Right renal pelvis (tissue), 4 donors: ENCODE measurements at regions not wholly inside any gene's neighbourhood (a gene's known extent, or its start where the extent isn't known, plus 50 kb on each side); places are given as distances from the start of the nearest gene placed in this dataset.
A peak's percentile ranks its signal among the peaks of the same experiment; 100 is the strongest.
"Not testable (repeated sequence)": the region's sequence is repeated elsewhere in the genome, so short reads cannot be mapped to it uniquely, and the experiment has no call there.

ENCODE experiments used
- DNase-seq, 4 donors: peaks; one replicate each; pipeline ENCODE4 v3.0.0-alpha.2; 2013; ENCODE audit warnings: low read depth in 4 of 4, low spot score in 3 of 4, missing footprints in 1 of 4

DNA sequence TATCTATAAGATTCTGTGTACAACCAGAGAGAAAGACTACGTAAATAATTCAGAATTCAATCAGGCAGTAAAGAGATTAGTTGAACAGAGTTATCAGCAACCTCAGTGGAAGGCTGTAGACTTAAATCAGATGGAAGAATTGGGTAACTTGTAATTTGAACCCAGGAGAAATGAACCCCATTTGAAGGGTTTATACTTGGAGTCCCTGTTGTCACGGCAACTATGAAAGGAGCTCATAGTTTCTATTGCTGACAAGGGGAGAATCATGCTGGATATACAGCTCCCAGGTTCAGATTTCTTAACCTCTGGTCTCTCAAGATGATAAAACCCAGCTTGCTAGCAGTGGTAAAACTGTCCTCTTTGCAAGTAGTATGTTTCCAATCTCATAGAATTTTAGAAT lies 54.4 kb upstream of the BMP4 start:
- DNase-seq, result peak; percentile 22 to 47 (median 26)

DNA sequence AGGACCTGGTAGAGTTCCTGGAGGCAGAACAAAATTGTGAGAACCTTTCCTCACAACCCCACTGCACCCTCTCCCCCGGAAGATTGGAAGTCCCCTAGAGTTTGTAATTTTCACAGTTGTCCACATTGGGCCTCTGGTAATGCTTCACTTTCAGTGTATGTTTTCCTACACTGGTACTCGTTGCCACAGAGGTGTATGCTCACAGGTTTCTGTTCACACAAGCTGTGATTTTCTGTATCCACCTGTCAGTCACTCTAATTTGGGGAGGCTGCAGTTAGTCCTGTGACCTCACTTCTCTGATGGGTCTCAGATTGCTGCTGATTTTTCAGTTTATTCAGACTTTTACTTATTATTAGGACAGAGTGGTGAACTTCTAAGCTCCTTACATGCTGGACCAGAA lies 66.4 kb upstream of the BMP4 start:
- no peak for DNase-seq

DNA sequence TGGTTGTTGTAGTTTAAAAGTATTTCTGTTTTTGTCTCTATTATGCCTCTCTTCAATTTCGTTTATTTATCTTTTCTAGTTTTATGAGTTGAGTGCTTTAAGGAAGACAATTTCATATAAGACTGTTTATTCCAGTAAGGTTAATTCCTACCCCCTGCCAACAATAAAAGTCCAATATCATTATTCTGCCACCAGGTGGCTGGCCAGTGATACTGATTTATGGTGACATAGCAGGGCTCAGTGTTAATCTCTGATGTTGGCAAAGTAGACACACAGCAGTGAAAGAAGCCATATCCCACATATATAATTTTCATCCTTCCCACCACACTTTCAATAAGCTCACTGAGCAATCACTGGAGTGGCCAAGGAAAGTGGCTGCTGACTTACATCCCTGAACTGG lies 69.0 kb upstream of the BMP4 start:
- no peak for DNase-seq

GRCh38 chr14:54026671-54027070 lies 70.0 kb upstream of the BMP4 start:
- DNase-seq, result no peak

DNA sequence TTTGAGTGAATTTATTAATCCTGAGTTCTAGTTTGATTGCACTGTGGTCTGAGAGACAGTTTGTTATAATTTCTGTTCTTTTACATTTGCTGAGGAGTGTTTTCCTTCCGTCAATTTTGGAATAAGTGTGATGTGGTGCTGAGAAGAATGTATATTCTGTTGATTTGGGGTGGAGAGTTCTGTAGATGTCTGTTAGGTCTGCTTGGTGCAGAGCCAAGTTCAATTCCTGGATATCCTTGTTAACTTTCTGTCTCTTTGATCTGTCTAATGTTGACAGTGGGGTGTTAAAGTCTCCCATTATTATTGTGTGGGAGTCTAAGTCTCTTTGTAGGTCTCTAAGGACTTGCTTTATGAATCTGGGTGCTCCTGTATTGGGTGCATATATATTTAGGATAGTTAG lies 74.4 kb upstream of the BMP4 start:
- DNase-seq, result not testable (repeated sequence)

GRCh38 chr14:54033285-54033684 lies 76.7 kb upstream of the BMP4 start:
- not testable (repeated sequence) for DNase-seq

GRCh38 chr14:54038724-54039123 lies 82.1 kb upstream of the BMP4 start:
- DNase-seq, result no peak

GRCh38 chr14:54039311-54039710 lies 82.7 kb upstream of the BMP4 start:
- DNase-seq, result no peak

GRCh38 chr14:54040846-54041245 lies 84.2 kb upstream of the BMP4 start:
- DNase-seq, result no peak

- no peak for DNase-seq
These were observed 89.6 kb upstream of the BMP4 start for GRCh38 chr14:54046250-54046649.

GRCh38 chr14:54047645-54048308 lies 91.2 kb upstream of the BMP4 start:
- DNase-seq, result no peak

GRCh38 chr14:54048311-54048710 lies 91.7 kb upstream of the BMP4 start:
- no peak for DNase-seq

- DNase-seq, result no peak
These were observed 92.1 kb upstream of the BMP4 start for GRCh38 chr14:54048736-54049135.

DNA sequence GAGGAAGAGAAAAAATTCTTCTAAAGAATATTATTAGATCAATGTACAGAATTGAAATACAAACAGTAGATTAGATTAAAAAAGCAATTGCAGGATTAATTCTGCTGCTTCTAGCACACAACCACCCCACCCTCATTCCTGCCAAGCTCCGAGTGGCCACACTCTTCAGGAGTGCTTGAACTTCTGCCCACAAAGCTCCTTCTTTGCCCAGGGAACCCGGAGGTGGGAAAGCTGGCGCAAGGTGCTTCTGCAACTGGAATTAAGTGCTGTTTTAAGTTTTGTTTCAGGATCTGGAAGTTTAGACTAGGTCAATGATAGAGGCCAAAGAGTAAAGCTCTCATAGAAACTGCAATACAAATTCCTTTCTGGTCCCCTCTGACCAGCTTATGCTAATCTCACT lies 94.1 kb upstream of the BMP4 start:
- no peak for DNase-seq

DNA sequence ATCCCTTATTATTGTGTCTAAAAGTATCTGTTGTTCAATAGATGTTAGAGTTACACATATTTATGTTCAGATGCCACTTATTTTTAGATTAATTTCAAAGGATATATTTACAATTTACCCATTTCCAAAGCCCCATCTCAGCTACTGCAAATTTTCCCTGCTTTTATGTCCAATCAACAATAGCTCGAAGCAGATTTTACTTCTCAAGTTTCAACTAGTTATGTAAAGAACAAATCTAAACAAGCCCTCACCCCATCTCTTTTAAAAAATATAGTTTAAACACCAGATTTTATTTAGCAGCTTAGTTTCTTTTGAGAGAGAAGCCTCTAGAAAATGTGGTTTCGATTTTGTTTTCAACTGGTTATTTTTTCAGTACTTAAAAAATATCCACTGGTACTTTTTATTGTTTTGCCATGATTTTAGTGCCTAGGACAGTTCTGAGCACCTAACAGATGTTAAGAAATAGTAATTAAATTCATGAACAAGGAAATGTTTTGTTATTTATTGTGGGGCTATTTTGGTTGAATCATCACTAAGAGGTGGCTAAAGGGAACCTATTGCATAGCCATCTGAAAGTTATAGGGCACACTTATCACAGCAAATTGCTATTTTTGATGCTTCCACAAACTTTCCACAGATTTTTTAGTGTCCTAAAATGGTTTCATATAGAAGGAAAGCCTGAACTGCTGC lies 96.2 kb upstream of the BMP4 start:
- no peak for DNase-seq

- no peak for DNase-seq
These were observed 96.7 kb upstream of the BMP4 start for GRCh38 chr14:54053386-54053745.

DNA sequence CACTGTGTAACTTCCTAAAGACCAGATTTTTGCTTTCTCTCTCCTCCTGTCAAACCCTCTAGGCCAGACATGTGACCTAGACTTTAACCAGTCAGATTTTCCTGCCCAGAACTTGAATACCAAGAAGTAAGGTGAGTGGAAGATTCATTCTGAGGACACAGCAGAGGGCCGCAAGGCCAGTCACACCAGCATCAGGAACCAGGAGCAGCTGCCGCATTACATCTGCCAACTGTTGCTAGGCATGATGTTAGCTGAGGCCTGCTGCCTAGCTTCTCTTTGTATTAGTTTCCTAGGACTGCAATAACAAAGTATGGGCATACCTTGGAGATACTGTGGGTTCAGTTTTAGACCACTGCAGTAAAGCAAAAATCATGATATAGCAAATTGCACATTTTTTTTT lies 101.9 kb upstream of the BMP4 start:
- DNase-seq, result no peak

- no peak for DNase-seq
These were observed 127.1 kb upstream of the BMP4 start for GRCh38 chr14:54083549-54084239.

DNA sequence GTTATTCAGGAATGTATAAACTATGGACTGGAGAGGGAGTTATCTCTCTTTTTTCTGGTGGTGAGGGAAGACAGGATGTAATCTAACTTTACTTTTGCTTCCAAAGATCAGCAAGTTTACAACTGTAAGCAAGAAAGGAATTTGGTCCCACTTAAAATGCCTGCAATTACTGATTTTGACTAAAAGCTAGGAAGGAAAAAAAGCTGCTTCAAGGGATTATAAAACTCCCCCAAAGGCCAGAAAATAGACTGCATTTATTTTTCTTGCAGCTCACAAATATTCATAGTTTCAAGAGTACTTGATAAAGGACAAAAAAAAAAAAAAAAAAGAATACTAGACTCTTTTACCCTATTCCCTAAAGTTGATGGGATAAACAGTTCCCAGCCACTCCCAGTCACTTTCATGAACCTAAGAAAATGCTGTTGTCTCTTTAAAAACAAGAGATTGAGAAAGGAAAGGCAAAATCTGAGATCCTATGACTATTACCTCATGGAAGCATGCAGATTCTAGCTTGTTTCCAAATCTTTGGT lies 128.7 kb upstream of the BMP4 start:
- DNase-seq, result no peak

DNA sequence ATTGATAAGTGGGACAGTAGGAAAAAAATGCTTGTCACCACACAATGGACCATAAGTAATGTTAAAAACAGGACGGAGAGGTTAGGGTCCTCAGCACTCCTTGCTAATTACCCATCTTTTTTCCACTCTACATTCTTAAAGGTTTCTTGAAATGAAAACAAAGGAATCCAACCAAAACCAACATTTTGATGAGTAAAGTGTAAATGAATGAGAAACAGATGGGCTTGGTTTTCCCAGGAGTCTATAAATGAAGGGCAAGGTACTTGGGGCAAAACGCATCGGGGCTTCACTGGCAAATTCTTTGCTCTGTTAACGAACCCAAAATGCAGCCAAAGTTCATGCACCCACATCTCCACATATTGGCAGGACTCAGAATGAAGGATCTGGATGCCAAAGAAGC lies 129.2 kb upstream of the BMP4 start:
- DNase-seq, result no peak

GRCh38 chr14:54086767-54087166 lies 130.1 kb upstream of the BMP4 start:
- peak in 3 of 4 donors; percentile 52 to 60 (median 53) for DNase-seq

- no peak for DNase-seq
These were observed 130.8 kb upstream of the BMP4 start for GRCh38 chr14:54087376-54087775.
